CD4-positive, alpha-beta T cell treated with Interferon gamma for 1 hour (primary cell): ENCODE measurements at regions not wholly inside any gene's neighbourhood (a gene's known extent, or its start where the extent isn't known, plus 50 kb on each side); places are given as distances from the start of the nearest gene placed in this dataset.
"Not testable (repeated sequence)": the region's sequence is repeated elsewhere in the genome, so short reads cannot be mapped to it uniquely, and the experiment has no call there.

Experiments used
- DNase-seq: peaks from one replicate; pipeline ENCODE4 v3.0.0-alpha.2; 2020

DNA sequence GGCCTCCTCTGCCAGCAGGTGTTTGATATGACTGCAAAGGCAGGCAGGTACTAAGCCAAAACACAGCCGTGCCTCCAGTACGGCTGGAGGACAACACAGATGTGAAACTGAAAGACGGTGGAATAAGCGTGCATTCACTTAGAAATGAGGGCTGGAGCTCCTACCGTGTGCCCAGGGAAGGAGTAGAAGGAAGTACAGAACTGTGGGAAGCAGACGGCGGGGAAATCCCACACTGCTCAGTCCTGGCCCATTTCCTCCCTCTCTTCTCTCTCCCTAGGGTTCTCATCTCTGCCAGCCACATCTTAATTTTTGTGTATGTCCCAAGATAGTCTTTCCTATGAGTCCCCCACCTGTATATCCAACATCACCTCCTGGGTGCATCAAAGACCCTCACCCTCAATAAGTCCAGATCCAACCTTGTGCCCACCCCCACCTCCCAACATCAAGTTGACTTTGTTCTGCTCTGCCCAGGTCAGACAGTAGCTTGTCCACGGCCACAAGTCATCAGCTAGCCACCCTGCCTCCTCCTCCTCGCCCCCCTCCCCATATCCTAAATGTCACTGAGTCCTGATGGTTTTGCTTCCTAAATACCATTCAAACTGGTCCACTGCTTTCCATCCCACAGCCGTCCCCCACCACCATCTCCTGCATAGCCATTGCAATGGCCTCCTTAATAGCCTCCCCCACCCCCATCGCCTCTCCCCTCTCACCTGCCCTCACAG lies 77.1 kb upstream of the RPL38 start:
- no peak for DNase-seq

DNA sequence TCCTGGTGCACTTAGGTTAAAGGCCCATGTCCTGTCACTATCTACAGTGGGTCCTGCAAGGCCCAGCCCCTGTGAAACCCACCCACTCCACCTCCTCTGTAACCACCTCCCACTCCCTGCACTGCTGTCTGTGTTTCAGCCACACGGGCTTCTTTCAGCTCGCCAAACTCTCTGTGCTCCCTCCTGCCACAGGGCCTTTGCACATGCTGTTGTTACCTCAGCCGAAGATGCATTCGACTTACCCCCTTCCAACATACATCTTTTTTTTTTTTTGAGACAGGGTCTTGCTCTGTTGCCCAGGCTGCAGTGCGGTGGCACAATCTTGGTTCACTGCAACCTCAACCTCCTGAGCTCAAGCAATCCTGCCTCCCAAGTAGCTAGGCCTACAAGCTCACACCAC lies 76.5 kb upstream of the RPL38 start:
- DNase-seq: no peak

DNA sequence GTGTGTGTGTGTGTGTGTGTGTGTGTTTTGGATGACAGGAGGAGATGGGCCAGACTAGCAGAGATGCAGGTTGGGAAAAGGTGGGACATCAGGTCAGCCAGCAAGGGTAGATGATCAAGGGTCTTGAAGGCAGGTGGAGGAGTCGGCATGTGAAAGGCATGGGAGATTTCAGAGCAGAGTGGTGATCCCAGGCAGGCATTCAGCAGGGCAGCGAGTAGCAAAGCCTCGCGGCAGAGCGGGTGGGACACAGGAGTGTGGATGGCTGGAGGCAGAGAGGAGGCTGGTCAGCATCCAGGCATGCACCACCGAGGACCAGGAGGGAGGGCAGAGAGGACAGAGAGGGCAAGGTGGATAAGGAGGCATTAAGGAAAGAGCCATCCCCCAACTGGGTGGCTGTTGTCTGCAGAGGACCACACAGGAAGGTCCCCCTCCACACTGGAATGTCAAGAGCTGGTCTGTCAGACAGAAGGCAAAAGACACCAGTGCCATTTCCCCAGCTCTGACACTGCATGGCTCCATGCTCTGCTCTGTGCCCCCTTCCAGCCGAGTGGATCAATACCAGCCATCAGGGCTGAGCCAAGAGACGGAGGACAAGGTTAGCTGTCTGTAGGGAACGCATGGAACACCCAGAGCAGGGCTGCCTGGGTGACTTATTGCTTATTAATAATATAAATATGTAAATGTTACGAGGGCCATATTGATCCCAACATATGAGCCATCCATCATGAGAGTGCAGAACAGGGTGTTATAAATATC lies 74.8 kb upstream of the RPL38 start:
- DNase-seq: no peak

DNA sequence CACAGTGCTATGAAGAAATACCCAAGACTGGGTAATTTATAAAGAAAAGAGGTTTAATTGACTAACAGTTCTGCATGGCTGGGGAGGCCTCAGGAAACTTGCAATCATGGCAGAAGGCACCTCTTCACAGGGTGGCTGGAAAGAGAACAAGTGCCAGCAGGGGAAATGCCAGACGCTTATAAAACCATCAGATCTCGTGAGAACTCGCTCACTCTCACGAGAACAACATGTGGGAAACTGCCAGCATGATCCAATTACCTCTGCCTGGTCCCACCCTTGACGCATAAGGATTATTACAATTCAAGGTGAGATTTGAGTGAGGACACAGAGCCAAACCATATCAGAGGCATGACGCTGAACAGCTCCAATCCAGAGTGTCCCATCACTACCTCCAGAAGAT lies 73.7 kb upstream of the RPL38 start:
- not testable (repeated sequence) for DNase-seq

DNA sequence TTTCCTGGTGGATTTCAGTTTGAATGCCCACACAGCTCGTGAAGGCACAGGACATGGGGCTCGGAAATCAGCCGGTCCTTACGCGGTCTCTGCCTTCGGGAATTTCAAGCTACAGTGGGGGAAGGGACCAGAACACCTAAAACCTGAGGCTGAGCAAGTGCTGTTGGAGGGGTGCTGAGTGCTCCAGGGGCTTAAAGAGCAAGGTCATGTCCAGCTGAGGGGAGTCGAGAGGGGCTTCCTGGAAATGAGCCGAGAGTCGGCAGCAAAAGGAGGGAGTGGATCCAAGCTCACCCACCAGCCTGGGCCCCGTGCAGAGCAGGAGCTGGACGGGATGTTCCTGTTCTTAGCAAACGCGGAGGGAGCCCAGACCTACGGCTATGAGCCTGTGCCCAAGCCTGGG lies 73.2 kb upstream of the RPL38 start:
- no peak for DNase-seq

DNA sequence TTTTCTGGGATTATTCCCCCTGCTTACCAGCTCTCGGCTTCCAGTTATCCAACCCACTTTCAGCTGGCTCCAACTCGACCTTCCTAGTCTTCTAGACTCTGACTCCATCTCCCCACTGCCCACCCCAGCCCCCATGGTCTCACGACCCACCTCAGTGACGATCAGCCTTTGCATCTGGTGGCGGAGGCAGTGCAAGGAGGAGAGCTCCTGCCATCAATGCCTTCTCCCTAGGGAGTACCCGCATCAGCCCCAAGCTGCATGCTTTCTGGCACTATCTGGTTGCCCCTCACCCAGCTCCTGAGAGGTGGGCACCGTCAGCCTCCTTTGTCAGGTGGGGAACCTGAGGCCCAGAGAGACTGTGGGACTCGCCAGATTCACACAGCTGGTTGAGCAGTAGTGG lies 72.6 kb upstream of the RPL38 start:
- DNase-seq: no peak

DNA sequence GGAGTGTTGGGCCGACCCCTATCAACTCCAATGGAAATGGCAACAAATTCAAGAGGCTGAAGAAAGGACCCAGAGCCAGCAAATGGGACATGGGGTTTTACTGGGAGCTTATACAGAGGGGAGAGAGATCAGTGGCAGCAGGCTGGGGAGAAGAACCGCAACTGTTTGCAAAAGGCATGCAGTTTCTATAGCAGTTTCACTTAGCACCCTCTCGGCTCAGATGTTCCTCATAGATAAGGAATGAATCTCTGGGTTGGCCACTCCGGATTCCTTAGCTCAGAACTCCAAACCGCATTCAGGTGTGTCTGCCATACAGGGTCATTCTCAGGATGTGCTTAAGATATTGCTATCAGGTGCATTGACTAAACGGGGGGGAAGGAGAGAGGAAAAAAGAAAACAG lies 71.1 kb upstream of the RPL38 start:
- DNase-seq: no peak

DNA sequence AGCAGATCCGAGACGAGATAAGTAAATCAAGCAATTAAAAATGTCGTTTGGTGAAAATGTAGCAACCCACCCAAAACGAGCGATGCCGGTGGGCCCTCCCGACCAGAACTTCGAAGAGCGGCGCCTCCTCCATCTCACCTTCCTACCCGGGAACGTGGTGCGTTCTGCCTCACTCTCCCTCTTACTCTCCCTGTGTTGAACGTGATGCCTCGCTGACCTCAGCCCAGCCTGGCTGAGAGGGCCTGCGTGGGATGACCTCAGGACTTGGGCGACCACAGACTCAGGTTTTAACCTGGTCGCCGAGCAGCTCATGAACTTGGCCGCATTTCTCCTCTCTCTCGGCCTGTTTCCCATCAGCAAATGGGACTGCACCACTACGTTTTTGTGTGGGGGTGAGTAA lies 69.7 kb upstream of the RPL38 start:
- no peak for DNase-seq

DNA sequence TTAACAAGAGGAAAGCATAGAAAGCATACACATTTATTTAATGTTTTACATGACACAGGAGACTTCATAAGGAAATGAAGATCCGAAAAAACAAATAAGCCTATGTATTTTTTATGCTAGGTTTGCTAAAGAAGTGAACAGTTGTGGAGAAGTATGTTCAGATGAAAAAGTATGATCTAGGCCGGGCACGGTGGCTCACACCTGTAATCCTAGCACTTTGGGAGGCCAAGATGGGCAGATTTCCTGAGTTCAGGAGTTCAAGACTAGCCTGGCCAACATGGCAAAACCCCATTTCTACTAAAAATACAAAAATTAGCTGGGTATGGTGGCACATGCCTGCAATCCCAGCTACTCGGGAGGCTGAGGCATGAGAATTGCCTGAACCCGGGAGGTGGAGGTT lies 69.2 kb upstream of the RPL38 start:
- DNase-seq: not testable (repeated sequence)

DNA sequence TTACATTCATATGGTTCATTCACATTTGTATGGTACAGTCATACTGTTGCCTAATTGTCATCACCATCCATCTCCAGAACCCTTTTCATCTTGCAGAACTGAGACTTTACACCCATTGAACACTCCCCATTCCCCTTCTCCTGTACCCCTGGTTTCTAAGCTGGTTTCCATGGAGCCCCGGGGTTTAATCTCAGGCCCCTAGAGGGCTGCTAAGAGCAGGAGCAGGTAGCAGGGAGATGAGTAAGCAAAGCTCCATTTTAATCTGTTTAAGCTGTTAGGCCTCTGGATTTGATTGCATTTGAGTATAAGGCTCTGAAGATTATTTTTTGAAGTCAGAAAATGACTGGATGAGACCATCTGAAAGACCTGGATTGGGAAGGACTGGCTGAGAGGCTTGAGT lies 68.5 kb upstream of the RPL38 start:
- DNase-seq: no peak

DNA sequence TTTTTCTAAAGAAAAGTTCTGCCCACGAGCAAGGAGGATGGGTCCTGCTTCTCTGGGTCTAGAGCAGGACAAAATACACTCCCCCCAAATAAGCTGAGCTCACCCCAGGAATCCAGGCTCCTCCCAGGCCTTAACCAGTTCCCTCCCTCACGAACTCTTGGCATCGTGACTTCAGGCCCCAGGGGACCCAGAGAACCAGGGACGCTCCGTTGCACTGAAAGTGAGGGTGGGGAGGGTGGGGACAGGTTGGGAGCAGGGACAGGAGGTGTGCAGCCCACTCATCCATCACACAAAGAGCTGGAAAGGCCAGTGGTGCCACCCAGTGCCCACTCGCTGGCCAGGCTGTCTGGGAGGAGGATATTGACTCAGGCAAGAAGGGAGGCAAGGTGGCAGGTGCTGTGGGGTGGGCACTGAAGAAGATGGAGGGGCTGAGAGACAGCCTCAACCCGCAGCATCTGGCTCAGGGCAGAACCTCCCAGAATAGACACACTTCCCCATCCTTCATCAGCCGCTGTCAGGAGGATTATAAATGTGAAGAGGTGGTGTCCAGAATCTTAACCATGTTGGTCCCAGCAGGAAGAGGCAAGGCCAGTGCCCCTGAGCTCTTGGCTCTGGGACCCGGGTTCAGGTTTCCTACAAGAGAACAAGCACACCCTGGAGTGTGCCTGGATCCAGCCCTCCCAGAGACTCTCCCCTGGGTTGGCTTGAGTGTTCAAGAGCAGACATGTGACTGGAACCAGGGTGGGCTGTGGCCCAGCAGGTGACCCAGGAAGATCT lies 67.9 kb upstream of the RPL38 start:
- no peak for DNase-seq

DNA sequence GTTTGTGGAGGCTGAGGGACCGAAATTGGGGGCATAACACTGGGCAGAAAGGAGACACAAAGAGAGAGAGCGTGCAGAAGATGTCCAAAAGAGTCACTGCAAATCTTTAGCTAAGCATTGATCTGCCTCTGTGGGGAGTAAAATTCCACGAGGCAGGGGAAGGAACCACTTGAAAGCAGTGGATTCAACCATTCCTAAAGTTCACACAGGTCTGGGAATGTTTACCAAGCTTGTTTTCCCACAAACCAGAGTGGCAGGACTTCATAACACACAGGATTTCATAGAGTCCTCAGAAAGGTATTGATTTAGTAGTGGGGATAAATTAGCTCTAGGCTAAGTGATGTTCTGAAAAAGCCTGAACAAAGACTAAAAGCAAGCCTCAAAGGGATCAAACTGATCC lies 66.1 kb upstream of the RPL38 start:
- no peak for DNase-seq

DNA sequence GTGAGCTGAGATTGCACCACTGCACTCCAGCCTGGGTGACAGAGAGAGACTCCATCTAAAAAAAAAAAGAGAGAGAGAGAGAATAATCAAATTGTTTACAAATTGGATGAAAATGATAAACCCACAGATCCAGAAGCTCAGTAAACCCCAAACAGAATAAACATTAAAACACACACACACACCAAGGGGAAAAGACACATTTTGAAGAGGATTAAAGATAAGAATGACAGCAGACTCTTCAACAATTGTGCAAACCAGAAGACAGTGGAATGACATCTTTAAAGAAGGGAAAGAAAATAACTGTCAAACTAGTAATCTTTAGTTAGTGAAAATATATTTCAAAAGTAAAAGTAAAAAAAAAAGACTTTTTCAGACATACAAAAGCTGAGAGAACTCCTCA lies 64.4 kb upstream of the RPL38 start:
- no peak for DNase-seq

DNA sequence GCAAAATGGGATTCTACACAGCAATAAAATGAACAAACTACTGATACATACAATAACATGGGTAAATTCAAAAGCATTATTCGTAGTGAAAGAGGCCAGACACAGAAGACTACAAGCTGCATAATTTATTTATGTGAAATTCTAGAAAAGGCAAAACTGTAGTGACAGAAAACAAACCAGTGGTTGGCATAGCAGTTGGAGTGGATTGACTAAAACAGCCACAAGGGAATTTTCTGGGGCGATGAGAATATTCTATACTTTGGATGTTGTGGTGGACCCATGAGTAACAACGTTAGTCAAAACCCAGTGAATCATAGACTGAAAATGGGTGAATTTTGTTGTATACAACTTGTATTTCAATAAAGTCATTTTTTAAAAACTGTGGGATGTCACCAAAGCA lies 63.2 kb upstream of the RPL38 start:
- no peak for DNase-seq

DNA sequence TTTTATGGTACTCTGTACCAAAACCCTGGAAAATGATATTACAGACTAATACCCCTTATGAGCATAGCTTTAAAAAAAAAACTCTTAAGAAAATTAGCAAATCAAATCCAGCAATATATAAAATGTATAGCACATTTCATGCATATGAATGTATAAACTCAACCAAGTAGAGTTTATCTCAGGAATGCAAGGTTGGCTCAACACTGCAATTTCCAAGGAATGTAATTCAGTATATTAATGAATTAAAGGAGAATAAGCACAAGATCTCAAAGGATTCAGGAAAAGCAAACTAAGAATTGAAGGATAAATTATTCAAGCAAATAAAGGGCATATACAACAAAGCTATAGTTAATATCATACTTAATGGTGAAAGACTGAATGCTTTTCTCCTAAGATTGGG lies 61.9 kb upstream of the RPL38 start:
- no peak for DNase-seq

DNA sequence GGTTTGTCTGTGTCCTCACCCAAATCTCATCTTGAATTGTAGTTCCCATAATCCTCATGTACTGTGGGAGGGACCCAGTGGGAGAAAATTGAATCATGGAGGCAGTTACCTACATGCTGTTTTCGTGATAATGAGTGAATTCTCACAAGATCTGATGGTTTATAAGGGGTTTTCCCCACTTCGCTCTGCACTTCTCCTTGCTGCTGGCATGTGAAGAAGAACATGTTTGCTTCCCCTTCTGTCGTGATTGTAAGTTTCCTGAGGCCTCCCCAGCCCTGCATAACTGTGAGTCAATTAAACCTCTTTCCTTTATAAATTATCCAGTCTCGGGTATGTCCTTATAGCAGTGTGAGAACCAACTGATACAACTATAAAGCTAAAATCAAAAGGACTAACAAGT lies 60.2 kb upstream of the RPL38 start:
- DNase-seq: not testable (repeated sequence)

DNA sequence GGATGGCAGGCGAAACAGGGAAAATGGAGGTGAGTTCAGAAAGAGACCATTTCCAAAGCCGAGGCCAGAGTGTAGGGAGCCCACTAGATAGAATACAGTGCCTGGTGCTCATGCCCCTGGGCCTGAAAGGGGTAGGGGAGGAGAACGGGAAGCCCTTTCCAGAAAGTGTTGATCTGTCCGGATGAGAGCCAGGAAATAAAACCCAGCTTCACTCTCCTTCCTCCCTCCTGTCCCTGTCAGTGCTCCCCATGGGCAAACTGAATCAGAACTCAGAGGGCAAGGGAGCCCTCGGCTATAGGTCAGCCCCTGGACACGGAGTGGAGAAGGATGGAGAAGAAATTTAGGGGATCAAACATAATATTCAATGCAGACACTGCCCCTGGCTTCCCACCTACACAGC lies 57.7 kb upstream of the RPL38 start:
- DNase-seq: no peak

DNA sequence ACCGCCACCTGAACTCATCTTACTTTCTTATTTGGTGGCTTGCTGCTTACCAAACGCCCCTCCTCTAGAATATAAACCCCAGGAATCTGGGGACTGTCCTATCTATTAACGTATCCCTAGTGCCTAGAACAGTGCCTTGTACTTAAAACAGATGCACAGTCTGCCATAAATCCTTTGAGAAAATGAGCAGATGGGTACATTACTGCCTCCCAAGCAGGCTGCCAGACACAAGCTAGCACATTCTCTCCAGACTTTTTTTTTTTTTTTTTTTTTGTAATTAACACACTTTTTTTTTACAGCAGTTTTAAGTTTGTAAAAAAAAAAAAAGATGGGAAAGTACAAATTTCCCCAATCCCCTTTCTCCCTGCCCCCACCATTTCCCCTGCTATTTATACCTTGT lies 57.3 kb upstream of the RPL38 start:
- DNase-seq: no peak

DNA sequence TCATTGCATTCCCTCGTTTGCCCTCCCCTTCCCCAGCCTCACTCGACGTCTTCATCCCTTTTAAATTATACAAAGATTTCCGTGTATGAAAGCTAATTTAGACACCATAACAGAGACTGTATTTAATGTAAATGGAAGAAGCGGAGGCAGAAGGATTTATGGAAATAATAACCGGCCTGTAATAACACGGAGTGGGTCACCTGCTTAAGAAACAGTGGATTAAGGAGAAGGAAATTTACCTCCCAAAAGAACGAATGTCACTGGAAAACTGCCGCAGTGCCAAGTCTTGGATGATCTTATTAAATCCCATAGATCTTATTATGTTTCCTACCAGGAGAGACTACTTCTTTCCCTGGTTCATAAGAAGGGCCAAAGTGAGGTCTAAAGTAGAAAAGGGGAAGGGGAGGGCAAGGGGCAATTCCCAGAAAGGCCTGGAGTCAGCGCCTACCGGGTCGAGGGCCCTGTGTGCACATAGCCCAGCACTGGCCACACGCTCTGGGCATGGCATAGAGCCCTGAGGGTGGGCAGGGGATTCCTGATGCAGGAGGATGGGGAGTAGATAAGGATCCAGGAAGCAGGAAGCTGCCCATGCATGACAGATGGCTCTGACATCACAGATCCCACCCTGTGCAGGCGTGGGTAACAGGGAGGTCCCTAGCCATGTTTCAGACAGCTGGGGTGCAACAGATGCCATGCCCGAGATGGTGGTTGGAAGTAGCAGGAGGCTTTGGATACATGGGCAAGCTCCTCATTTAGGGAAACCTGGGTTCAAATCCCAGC lies 56.2 kb upstream of the RPL38 start:
- no peak for DNase-seq

DNA sequence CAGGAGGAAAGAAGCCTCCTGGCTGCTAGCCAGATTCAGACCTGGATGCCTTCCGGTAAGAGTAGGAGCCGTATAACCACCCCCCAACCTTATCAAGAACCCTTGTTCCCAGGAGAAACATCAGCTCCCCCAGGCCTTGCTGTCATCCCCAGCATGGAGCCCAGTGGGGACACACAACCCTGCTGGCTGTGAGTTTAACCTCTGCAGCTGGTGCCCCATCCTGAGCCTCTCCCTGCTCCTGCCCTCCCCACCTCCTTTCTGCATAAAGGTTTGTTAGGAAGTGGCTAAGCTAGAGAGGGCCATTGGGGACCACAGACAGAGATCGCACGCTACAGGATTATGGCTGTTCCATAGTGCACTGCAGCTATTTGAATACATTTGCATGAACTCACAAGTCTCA lies 55.5 kb upstream of the RPL38 start:
- no peak for DNase-seq

DNA sequence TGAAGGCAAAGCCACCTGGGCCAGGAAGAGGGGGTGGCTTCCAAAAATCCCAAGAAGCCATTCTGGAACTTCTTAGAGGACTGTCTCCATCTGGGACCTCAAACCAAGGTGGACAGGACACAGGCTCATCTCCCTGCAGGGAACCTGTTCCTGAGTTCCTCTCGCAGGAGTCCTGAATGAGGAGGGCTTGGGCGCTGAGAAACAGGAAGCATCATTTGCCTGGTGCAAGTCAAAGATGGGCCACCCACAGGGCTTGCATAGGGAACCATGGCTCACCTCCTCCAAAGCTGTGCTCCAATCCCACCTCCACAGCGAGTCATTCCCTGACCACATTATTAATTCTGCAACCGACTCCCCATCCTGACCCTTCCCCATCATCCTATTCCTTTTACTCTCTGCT lies 55.0 kb upstream of the RPL38 start:
- no peak for DNase-seq

DNA sequence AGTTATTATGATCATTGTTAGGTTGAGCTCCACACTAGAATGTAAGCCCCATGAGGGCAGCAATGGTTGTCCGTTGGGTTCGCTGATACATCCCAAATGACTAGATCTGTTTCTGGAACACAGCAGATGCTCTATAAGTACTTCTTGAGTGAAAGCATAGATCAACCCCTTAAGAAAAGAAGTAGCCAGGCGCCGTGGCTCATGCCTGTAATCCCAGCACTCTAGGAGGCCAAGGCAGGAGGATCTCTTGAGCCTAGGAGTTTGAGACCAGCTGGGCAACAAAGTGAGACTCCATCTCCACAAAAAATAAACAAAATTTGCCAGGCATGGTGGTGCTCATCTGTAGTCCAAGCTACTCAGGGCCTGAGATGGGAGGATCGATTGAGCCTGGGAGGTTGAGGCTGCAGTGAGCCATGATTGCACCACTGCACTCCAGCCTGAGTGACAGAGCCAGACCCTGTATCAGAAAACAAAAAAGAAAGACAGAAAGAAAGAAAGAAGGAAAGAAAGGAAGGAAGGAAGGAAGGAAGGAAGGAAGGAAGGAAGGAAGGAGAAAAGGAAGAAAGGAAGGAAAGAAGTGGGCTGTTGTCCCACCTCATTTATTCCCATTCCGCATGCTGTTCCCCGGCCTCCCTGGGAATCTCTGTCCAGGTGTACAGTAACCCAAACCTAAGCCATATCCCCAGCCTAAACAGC lies 54.4 kb upstream of the RPL38 start:
- no peak for DNase-seq
